HEK293 (cell line): ENCODE measurements at regions not wholly inside any gene's neighbourhood (a gene's known extent, or its start where the extent isn't known, plus 50 kb on each side); places are given as distances from the start of the nearest gene placed in this dataset.

Experiments
- CTCF ChIA-PET: fragments of 350-600 bp; formaldehyde crosslinking; extraction: SDS; loops from one replicate; lab custom pipeline; 2021; ENCODE audit warnings: antibody characterized with exemption; lab: Yijun Ruan, JAX
- POLR2A ChIA-PET: fragments of 300-600 bp; formaldehyde crosslinking; extraction: SDS; loops from one replicate; lab custom pipeline; 2020; ENCODE audit warnings: antibody characterized with exemption, inconsistent platforms; lab: Yijun Ruan, JAX
- H3K27ac ChIP-seq: fragments of 200-500 bp; sonication (Bioruptor generic); 2 replicates; pipeline ENCODE4 v1.5.1; 2014; ENCODE audit warnings: low read depth, low read length, control low read depth, inconsistent platforms; ENCODE audit errors: extremely low read depth
- H3K36me3 ChIP-seq, 2 experiments: fragments of 200-500 bp in 1 of 2; sonication (Bioruptor generic) in 1 of 2; 1 replicate in 1 of 2; 2 replicates in 1 of 2; pipeline ENCODE4 v1.5.1; 2014 to 2017; ENCODE audit warnings: inconsistent platforms in 2 of 2, low read length in 2 of 2; ENCODE audit not compliant: control insufficient read depth in 2 of 2, insufficient read depth in 1 of 2
- H3K4me1 ChIP-seq: fragments of 200-500 bp; sonication (Bioruptor generic); 2 replicates; pipeline ENCODE4 v1.5.1; 2014; ENCODE audit warnings: mild to moderate bottlenecking, low read length, inconsistent platforms; ENCODE audit not compliant: control insufficient read depth, insufficient read depth
- H3K4me3 ChIP-seq: 2 replicates; pipeline ENCODE4 v1.5.1; 2011; ENCODE audit warnings: low read depth, mild to moderate bottlenecking, control low read depth, low read length, moderate library complexity
- H3K9me3 ChIP-seq: fragments of 200-500 bp; sonication (Bioruptor generic); 2 replicates; pipeline ENCODE4 v1.5.1; 2014; ENCODE audit warnings: low read depth, low read length, inconsistent platforms; ENCODE audit not compliant: control insufficient read depth, insufficient read depth
- CTCF ChIP-seq: fragments of 450-650 bp; formaldehyde crosslinking; IDR thresholded peaks from 2 replicates; pipeline ENCODE4 v1.5.1; 2016; ENCODE audit warnings: missing biosample characterization, missing genetic modification characterization
- GLI2 ChIP-seq: fragments of 450-650 bp; formaldehyde crosslinking; IDR thresholded peaks from 2 replicates; pipeline ENCODE4; 2017; ENCODE audit warnings: missing biosample characterization, missing genetic modification characterization, low read depth, borderline replicate concordance
- GLI4 ChIP-seq: fragments of 450-650 bp; formaldehyde crosslinking; IDR thresholded peaks from 2 replicates; pipeline ENCODE4 v1.5.1; 2016; ENCODE audit warnings: missing biosample characterization, missing genetic modification characterization
- GLIS2 ChIP-seq: fragments of 450-650 bp; formaldehyde crosslinking; IDR thresholded peaks from 2 replicates; pipeline ENCODE4 v1.5.1; 2016; ENCODE audit warnings: missing biosample characterization, missing genetic modification characterization
- KLF10 ChIP-seq: fragments of 450-650 bp; IDR thresholded peaks from 2 replicates; pipeline ENCODE4 v1.5.1; 2018; ENCODE audit warnings: missing biosample characterization, mild to moderate bottlenecking, missing genetic modification characterization
- OVOL3 ChIP-seq: fragments of 450-650 bp; formaldehyde crosslinking; IDR thresholded peaks from 2 replicates; pipeline ENCODE4 v1.5.1; 2016; ENCODE audit warnings: missing biosample characterization, missing genetic modification characterization
- ZFP37 ChIP-seq: fragments of 450-650 bp; formaldehyde crosslinking; IDR thresholded peaks from 2 replicates; pipeline ENCODE4 v1.5.1; 2016; ENCODE audit warnings: missing biosample characterization, missing genetic modification characterization
- ZFP69B ChIP-seq: fragments of 450-650 bp; formaldehyde crosslinking; IDR thresholded peaks from 2 replicates; pipeline ENCODE4 v1.5.1; 2016; ENCODE audit warnings: missing biosample characterization, missing genetic modification characterization
- ZNF114 ChIP-seq: fragments of 450-650 bp; formaldehyde crosslinking; IDR thresholded peaks from 2 replicates; pipeline ENCODE4 v1.5.0; 2017; ENCODE audit warnings: missing biosample characterization, missing genetic modification characterization
- ZNF211 ChIP-seq: fragments of 450-650 bp; formaldehyde crosslinking; IDR thresholded peaks from 2 replicates; pipeline ENCODE4 v1.5.1; 2016; ENCODE audit warnings: low read depth, missing biosample characterization, missing genetic modification characterization
- ZNF214 ChIP-seq: fragments of 450-650 bp; formaldehyde crosslinking; IDR thresholded peaks from 2 replicates; pipeline ENCODE4 v1.5.1; 2017; ENCODE audit warnings: missing biosample characterization, mild to moderate bottlenecking, missing genetic modification characterization, borderline replicate concordance
- ZNF248 ChIP-seq: fragments of 450-650 bp; formaldehyde crosslinking; IDR thresholded peaks from 2 replicates; pipeline ENCODE4 v1.5.1; 2017; ENCODE audit warnings: missing biosample characterization, missing genetic modification characterization
- ZNF302 ChIP-seq: fragments of 450-650 bp; formaldehyde crosslinking; IDR thresholded peaks from 2 replicates; pipeline ENCODE4 v1.5.1; 2016; ENCODE audit warnings: missing biosample characterization, missing genetic modification characterization, low read depth
- ZNF350 ChIP-seq: fragments of 450-650 bp; formaldehyde crosslinking; IDR thresholded peaks from 2 replicates; pipeline ENCODE4 v1.5.0; 2017; ENCODE audit warnings: missing biosample characterization, mild to moderate bottlenecking, missing genetic modification characterization
- ZNF354C ChIP-seq: fragments of 450-650 bp; formaldehyde crosslinking; IDR thresholded peaks from 2 replicates; pipeline ENCODE4 v1.5.1; 2016; ENCODE audit warnings: missing biosample characterization, missing genetic modification characterization, low read depth, borderline replicate concordance
- ZNF548 ChIP-seq: fragments of 450-650 bp; formaldehyde crosslinking; IDR thresholded peaks from 2 replicates; pipeline ENCODE4 v1.5.1; 2016; ENCODE audit warnings: missing biosample characterization, missing genetic modification characterization
- ZNF624 ChIP-seq: fragments of 450-650 bp; formaldehyde crosslinking; IDR thresholded peaks from 2 replicates; pipeline ENCODE4 v1.5.1; 2017; ENCODE audit warnings: missing biosample characterization, missing genetic modification characterization
- TF ChIP-seq, protein P1 (sequence below): fragments of 450-650 bp; formaldehyde crosslinking; IDR thresholded peaks from 2 replicates; pipeline ENCODE4 v1.5.1; 2016; ENCODE audit warnings: missing biosample characterization, missing genetic modification characterization, low read depth
- TF ChIP-seq, protein P2 (sequence below): fragments of 450-650 bp; formaldehyde crosslinking; IDR thresholded peaks from 2 replicates; pipeline ENCODE4 v1.5.1; 2017; ENCODE audit warnings: missing biosample characterization, missing genetic modification characterization
- TF ChIP-seq, protein P3 (sequence below): fragments of 450-650 bp; formaldehyde crosslinking; IDR thresholded peaks from 2 replicates; pipeline ENCODE4 v1.5.1; 2016; ENCODE audit warnings: missing biosample characterization, missing genetic modification characterization
- TF ChIP-seq, protein P4 (sequence below): fragments of 450-650 bp; formaldehyde crosslinking; IDR thresholded peaks from 2 replicates; pipeline ENCODE4 v1.5.1; 2017; ENCODE audit warnings: missing biosample characterization, missing genetic modification characterization

DNA sequence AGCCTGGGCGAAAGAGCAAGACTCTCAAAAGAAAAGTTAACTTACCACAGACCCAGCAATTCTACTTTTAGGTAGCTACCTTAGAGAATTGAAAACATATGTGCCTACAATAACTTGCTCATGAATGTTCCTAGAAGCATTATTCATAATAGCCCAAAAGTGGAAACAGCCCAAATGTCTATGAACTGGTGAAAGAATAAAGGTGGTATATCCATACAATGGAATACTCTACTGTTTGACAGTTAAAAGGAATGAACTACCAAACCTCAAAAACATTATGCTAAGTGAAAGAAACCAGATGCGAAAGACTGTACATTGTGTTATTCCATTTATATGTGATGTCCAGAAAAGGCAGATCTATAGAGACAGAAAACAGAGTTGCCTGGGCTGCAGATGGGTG, 131.4 kb downstream of the UCHL1 start:
- H3K27ac ChIP-seq: no peak overlapping the region
- ChIA-PET CTCF (no interaction called here), POLR2A (no interaction called here)
- TF ChIP-seq OVOL3 (tag by site-specific recombination) (no peak), ZFP69B (tag by site-specific recombination) (no peak), ZNF214 (no peak), ZNF211 (tag by site-specific recombination) (no peak), ZNF354C (no peak), GLIS2 (tag by site-specific recombination) (no peak), ZFP37 (tag by site-specific recombination) (no peak), ZNF350 (no peak)
- TF ChIP-seq, protein P1, sequence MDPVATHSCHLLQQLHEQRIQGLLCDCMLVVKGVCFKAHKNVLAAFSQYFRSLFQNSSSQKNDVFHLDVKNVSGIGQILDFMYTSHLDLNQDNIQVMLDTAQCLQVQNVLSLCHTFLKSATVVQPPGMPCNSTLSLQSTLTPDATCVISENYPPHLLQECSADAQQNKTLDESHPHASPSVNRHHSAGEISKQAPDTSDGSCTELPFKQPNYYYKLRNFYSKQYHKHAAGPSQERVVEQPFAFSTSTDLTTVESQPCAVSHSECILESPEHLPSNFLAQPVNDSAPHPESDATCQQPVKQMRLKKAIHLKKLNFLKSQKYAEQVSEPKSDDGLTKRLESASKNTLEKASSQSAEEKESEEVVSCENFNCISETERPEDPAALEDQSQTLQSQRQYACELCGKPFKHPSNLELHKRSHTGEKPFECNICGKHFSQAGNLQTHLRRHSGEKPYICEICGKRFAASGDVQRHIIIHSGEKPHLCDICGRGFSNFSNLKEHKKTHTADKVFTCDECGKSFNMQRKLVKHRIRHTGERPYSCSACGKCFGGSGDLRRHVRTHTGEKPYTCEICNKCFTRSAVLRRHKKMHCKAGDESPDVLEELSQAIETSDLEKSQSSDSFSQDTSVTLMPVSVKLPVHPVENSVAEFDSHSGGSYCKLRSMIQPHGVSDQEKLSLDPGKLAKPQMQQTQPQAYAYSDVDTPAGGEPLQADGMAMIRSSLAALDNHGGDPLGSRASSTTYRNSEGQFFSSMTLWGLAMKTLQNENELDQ (tag by site-specific recombination): no peak
- TF ChIP-seq, protein P2, sequence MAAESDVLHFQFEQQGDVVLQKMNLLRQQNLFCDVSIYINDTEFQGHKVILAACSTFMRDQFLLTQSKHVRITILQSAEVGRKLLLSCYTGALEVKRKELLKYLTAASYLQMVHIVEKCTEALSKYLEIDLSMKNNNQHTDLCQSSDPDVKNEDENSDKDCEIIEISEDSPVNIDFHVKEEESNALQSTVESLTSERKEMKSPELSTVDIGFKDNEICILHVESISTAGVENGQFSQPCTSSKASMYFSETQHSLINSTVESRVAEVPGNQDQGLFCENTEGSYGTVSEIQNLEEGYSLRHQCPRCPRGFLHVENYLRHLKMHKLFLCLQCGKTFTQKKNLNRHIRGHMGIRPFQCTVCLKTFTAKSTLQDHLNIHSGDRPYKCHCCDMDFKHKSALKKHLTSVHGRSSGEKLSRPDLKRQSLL: no peak
- TF ChIP-seq, protein P3, sequence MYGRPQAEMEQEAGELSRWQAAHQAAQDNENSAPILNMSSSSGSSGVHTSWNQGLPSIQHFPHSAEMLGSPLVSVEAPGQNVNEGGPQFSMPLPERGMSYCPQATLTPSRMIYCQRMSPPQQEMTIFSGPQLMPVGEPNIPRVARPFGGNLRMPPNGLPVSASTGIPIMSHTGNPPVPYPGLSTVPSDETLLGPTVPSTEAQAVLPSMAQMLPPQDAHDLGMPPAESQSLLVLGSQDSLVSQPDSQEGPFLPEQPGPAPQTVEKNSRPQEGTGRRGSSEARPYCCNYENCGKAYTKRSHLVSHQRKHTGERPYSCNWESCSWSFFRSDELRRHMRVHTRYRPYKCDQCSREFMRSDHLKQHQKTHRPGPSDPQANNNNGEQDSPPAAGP (tag by site-specific recombination): no peak
- no peak overlapping the region for H3K4me3 ChIP-seq
- H3K9me3 ChIP-seq: no peaks in the 10 kb centered on the region
- H3K36me3 ChIP-seq: no peaks in the 10 kb centered on the region
- H3K4me1 ChIP-seq: no peaks in the 10 kb centered on the region

GRCh38 chr4:41389356-41389755, 132.6 kb downstream of the UCHL1 start:
- POLR2A ChIA-PET: no interaction called here
- TF ChIP-seq ZNF114 (no peak), GLI4 (tag by site-specific recombination) (no peak), KLF10 (tag by site-specific recombination) (no peak), ZNF624 (tag by site-specific recombination) (no peak), ZNF248 (tag by site-specific recombination) (no peak)
- TF ChIP-seq, protein P4, sequence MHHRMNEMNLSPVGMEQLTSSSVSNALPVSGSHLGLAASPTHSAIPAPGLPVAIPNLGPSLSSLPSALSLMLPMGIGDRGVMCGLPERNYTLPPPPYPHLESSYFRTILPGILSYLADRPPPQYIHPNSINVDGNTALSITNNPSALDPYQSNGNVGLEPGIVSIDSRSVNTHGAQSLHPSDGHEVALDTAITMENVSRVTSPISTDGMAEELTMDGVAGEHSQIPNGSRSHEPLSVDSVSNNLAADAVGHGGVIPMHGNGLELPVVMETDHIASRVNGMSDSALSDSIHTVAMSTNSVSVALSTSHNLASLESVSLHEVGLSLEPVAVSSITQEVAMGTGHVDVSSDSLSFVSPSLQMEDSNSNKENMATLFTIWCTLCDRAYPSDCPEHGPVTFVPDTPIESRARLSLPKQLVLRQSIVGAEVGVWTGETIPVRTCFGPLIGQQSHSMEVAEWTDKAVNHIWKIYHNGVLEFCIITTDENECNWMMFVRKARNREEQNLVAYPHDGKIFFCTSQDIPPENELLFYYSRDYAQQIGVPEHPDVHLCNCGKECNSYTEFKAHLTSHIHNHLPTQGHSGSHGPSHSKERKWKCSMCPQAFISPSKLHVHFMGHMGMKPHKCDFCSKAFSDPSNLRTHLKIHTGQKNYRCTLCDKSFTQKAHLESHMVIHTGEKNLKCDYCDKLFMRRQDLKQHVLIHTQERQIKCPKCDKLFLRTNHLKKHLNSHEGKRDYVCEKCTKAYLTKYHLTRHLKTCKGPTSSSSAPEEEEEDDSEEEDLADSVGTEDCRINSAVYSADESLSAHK (tag by site-specific recombination): no peak
- no peaks in the 10 kb centered on the region for H3K36me3 ChIP-seq
- CTCF ChIA-PET: no interaction called here
- H3K4me1 ChIP-seq: no peaks in the 10 kb centered on the region
- H3K9me3 ChIP-seq: no peaks in the 10 kb centered on the region
- H3K4me3 ChIP-seq: no peak overlapping the region
- no peak overlapping the region for H3K27ac ChIP-seq

DNA sequence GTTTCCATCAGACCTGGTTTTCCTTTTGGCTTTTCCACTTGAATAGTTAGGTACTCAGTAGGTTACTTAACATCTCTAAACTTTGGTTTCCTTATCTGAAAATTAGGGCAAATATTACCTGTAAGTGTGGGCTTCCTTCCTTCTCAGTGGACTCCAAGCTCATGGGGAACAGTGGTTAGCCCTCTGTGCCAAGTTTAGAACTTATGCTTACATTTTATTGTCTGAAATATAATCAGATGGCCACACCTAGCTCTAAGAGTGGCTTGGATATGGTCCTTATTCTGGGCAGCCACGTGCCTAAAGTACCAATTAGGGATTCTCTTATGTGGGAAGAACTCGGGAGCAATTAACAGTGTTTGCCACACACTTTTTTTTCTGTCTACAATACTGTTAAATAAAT, 133.9 kb downstream of the UCHL1 start:
- H3K9me3 ChIP-seq: no peaks in the 10 kb centered on the region
- no peaks in the 10 kb centered on the region for H3K4me1 ChIP-seq
- no peaks in the 10 kb centered on the region for H3K36me3 ChIP-seq
- H3K4me3 ChIP-seq: no peak overlapping the region
- POLR2A ChIA-PET: no interaction called here
- no peak overlapping the region for H3K27ac ChIP-seq
- CTCF ChIA-PET: no interaction called here
- TF ChIP-seq, protein P4 (tag by site-specific recombination): no peak
- TF ChIP-seq ZNF302 (no peak), KLF10 (tag by site-specific recombination) (no peak), CTCF (tag by site-specific recombination) (no peak), GLI2 (tag by site-specific recombination) (no peak), ZNF548 (tag by site-specific recombination) (no peak)
